ENCODE measurements at regions not wholly inside any gene's neighbourhood (a gene's known extent, or its start where the extent isn't known, plus 50 kb on each side); places are given as distances from the start of the nearest gene placed in this dataset.

DNA sequence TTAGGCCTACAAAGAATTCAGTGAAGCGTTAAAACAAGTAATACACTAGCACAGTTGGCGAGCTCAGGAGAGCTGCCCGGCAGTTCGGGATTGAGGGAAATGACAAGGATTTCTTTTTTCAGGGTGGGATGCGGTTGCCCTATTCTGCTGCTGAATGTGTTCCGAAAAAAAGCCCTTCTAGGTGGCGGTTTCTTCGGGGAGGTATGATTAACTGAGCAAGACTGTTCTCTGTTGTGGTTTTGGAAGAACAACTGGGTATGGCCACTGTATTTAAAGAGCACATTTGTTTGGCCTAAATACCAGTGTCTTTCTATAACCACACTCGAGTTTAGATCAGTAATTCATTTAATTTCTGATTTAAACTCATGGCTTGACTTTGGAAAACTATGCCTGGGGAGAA is 459.7 kb upstream of the FAT1 start (continued):
- TF ChIP-seq, protein P1, sequence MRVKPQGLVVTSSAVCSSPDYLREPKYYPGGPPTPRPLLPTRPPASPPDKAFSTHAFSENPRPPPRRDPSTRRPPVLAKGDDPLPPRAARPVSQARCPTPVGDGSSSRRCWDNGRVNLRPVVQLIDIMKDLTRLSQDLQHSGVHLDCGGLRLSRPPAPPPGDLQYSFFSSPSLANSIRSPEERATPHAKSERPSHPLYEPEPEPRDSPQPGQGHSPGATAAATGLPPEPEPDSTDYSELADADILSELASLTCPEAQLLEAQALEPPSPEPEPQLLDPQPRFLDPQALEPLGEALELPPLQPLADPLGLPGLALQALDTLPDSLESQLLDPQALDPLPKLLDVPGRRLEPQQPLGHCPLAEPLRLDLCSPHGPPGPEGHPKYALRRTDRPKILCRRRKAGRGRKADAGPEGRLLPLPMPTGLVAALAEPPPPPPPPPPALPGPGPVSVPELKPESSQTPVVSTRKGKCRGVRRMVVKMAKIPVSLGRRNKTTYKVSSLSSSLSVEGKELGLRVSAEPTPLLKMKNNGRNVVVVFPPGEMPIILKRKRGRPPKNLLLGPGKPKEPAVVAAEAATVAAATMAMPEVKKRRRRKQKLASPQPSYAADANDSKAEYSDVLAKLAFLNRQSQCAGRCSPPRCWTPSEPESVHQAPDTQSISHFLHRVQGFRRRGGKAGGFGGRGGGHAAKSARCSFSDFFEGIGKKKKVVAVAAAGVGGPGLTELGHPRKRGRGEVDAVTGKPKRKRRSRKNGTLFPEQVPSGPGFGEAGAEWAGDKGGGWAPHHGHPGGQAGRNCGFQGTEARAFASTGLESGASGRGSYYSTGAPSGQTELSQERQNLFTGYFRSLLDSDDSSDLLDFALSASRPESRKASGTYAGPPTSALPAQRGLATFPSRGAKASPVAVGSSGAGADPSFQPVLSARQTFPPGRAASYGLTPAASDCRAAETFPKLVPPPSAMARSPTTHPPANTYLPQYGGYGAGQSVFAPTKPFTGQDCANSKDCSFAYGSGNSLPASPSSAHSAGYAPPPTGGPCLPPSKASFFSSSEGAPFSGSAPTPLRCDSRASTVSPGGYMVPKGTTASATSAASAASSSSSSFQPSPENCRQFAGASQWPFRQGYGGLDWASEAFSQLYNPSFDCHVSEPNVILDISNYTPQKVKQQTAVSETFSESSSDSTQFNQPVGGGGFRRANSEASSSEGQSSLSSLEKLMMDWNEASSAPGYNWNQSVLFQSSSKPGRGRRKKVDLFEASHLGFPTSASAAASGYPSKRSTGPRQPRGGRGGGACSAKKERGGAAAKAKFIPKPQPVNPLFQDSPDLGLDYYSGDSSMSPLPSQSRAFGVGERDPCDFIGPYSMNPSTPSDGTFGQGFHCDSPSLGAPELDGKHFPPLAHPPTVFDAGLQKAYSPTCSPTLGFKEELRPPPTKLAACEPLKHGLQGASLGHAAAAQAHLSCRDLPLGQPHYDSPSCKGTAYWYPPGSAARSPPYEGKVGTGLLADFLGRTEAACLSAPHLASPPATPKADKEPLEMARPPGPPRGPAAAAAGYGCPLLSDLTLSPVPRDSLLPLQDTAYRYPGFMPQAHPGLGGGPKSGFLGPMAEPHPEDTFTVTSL (CRISPR knock-in tag; IDR thresholded peaks at IDR 0.05; ENCODE audit: borderline replicate concordance) = no peak
- TF ChIP-seq ZNF501 (CRISPR knock-in tag; IDR thresholded peaks at IDR 0.05) = no peak
- TF ChIP-seq, protein P2, sequence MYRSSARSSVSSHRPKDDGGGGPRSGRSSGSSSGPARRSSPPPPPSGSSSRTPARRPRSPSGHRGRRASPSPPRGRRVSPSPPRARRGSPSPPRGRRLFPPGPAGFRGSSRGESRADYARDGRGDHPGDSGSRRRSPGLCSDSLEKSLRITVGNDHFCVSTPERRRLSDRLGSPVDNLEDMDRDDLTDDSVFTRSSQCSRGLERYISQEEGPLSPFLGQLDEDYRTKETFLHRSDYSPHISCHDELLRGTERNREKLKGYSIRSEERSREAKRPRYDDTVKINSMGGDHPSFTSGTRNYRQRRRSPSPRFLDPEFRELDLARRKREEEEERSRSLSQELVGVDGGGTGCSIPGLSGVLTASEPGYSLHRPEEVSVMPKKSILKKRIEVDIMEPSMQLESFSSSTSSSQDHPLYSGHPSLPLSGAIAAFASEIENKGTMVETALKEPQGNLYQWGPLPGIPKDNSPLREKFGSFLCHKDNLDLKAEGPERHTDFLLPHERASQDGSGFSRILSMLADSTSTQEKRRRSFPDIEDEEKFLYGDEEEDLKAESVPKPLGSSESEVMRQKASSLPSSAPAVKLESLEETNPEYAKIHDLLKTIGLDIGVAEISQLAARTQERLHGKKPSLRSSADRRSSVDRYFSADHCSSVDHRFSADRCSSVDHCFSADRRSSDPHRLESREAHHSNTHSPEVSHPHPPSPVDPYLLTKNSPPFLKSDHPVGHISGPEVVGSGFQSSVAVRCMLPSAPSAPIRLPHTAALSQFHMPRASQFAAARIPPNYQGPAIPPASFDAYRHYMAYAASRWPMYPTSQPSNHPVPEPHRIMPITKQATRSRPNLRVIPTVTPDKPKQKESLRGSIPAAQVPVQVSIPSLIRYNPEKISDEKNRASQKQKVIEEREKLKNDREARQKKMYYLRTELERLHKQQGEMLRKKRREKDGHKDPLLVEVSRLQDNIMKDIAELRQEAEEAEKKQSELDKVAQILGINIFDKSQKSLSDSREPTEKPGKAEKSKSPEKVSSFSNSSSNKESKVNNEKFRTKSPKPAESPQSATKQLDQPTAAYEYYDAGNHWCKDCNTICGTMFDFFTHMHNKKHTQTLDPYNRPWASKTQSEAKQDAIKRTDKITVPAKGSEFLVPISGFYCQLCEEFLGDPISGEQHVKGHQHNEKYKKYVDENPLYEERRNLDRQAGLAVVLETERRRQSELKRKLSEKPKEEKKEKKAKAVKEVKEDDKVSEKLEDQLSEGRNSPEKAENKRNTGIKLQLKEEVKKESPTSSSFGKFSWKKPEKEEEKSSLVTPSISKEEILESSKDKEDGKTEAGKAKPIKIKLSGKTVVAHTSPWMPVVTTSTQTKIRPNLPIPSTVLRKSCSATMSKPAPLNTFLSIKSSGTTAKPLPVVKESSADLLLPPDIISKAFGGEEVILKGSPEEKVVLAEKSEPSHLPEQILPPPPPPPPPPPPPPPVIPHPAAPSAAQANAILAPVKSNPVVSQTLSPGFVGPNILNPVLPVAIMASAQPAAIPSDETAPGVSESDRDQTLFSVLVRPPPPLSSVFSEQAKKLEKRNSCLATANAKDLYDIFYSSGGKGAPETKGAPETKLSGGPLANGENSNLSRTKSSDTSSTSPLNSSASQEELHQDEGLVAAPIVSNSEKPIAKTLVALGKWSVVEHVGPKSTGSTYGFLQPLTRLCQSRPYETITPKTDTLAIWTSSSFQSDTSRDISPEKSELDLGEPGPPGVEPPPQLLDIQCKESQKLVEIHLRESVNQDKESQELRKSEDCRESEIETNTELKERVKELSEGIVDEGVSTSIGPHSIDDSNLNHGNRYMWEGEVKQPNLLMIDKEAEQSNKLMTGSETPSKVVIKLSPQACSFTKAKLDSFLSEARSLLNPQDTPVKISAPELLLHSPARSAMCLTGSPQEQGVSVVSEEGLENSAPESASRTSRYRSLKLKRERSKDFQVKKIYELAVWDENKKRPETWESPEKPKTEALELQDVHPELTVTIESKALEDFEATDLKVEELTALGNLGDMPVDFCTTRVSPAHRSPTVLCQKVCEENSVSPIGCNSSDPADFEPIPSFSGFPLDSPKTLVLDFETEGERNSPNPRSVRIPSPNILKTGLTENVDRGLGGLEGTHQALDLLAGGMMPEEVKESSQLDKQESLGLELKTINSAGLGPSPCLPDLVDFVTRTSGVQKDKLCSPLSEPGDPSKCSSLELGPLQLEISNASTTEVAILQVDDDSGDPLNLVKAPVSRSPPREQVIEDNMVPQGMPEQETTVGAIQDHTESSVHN (CRISPR knock-in tag; IDR thresholded peaks at IDR 0.05) = no peak
- TF ChIP-seq ZNF282 (IDR thresholded peaks at IDR 0.05; ENCODE audit: partially characterized antibody) = no peak
- TF ChIP-seq KAT8 (CRISPR knock-in tag; IDR thresholded peaks at IDR 0.05) = no peak
